ENCODE measurements at regions not wholly inside any gene's neighbourhood (a gene's known extent, or its start where the extent isn't known, plus 50 kb on each side); places are given as distances from the start of the nearest gene placed in this dataset.

- no peak for DNase-seq (ENCODE audit: low read depth in 2 of 3, low spot score in 2 of 3)
Measured at GRCh38 chr5:82809420-82810143, 267.6 kb downstream of the TMEM167A start.

DNA sequence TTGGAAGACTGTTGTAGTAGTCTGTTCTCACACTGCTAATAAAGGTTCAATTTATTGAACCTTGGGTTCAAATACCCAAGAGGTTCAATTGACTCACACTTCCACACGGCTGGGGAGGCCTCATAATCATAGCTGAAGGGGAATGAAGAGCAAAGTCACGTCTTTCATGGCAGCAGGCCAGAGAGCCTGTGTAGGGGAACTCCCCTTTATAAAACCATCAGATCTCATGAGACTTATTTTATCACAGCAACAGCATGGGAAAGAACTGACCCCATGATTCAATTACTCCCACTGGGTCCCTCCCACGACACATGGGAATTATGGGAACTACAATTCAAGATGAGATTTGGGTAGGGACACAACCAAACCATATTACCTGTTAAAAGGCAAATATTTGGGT is 268.2 kb downstream of the TMEM167A start:
- DNase-seq (ENCODE audit: low read depth in 2 of 3, low spot score in 2 of 3): no peak

DNA sequence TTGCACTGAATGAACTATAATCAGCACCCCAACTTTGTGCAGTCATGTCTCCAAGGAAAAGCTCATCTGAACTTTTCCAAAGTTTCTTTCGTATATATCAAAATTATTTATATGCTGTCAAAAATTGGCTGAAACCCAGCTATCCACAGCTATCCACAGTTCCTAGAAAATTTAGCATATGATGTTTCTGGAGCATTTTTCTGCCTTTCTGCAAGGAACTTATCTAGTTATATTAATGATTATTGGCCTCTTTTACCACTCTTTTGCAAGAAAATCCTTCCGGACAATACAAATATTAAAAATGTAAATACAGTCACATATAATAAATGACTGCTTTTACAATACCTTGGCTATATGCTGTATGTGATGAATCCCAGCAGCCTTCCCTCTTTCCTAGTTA is 270.2 kb downstream of the TMEM167A start:
- no peak for DNase-seq (ENCODE audit: low read depth in 2 of 3, low spot score in 2 of 3)

- DNase-seq (ENCODE audit: low read depth in 2 of 3, low spot score in 2 of 3): no peak
Measured at GRCh38 chr5:82806513-82806912, 270.7 kb downstream of the TMEM167A start.

GRCh38 chr5:82804155-82804690 is 273.0 kb downstream of the TMEM167A start:
- no peak for DNase-seq (ENCODE audit: low read depth in 2 of 3, low spot score in 2 of 3)

GRCh38 chr5:82802954-82803353 is 274.2 kb downstream of the TMEM167A start:
- no peak for DNase-seq (ENCODE audit: low read depth in 2 of 3, low spot score in 2 of 3)

DNA sequence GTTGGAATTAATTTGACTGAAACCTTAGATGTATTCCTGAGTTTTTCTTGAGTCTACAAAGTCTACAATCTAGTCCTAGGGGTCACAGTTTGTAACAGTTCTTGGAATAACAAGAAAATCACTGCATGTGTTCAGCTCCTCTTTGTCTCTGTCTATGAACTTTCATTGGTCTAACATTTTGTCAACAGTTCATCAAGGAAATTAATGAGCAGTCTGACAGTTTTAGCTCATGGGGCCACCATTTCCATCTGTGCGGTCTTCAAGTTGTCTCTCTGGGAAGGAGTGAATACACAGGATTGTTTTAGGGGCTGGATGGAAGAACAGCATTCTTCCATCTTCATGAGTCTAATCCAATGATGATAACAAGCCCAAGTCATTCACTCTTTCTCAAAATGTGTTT is 276.4 kb downstream of the TMEM167A start:
- no peak for DNase-seq (ENCODE audit: low read depth in 2 of 3, low spot score in 2 of 3)

DNA sequence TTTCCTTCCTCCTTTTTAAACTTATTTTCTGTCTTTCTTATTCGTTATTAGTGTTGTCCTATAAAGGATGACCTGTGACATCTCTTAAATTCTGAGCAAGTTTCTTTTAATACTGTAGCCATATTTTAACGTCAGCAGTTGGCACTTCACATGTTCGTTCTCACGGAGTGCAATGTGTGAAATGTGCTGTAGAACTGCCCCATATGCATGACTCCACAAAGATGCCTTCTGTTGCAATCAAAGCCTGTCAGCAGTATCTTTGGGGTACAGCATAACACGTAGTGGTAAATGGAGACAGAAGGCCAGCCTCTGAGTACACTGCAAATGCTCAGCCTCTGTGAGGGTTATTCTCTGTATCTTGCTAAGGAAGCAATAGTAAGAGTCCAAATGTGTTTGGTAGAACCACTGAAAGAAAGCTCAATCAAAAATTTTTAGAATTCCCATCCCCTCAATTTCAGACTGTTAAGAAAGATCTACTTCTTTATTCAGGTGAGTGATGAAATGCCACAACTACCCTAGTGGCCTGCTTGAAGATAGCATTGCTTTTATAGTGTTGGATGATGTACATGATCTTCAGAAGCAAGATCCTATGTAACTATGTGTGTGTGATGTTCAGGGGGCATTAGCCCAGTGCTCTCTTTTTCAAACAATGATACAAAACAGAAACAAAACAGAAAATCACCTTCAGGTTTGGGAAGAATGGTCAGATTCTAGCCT is 277.7 kb downstream of the TMEM167A start:
- no peak for DNase-seq (ENCODE audit: low read depth in 2 of 3, low spot score in 2 of 3)

DNA sequence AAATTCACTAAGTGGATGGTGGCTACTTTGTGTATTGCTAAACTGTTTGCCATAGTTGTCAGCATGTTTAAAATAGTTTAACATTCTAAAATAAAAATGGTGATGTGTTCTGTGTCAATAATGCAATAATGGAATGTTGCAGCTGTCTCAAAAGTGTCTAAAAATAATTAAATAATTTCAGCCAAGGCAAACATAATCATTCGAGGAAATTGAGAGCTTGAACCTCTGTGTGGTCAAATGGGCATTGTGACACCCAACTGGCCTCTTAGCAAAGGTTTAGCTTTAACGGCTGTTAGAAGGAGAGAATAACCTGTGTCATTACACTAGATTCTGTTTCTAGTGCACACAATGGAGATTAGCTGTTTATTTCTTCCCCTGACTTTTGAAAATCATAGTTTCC is 278.5 kb downstream of the TMEM167A start:
- DNase-seq (ENCODE audit: low read depth in 2 of 3, low spot score in 2 of 3): no peak

- DNase-seq (ENCODE audit: low read depth in 2 of 3, low spot score in 2 of 3): no peak
Measured at GRCh38 chr5:82796643-82797416, 280.4 kb downstream of the TMEM167A start.

DNA sequence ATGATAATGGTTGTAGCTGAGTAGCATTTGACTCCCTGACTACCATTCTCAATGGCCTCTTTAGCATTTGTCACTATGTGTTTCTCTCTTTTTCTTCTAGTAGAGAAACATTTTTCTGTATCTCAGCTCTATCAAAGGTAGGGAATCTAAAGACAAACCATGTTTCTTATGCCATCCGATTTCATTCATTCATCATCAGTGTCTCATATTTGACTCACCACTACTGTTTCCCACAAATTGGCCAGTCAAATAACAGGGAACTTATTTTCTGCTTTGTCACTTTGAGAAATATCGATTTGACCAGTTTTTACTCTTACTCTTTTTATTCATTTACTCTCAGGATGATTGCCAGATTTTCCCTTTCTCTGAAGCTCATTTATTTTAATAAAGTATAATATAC is 282.3 kb downstream of the TMEM167A start:
- DNase-seq (ENCODE audit: low read depth in 2 of 3, low spot score in 2 of 3): no peak

DNA sequence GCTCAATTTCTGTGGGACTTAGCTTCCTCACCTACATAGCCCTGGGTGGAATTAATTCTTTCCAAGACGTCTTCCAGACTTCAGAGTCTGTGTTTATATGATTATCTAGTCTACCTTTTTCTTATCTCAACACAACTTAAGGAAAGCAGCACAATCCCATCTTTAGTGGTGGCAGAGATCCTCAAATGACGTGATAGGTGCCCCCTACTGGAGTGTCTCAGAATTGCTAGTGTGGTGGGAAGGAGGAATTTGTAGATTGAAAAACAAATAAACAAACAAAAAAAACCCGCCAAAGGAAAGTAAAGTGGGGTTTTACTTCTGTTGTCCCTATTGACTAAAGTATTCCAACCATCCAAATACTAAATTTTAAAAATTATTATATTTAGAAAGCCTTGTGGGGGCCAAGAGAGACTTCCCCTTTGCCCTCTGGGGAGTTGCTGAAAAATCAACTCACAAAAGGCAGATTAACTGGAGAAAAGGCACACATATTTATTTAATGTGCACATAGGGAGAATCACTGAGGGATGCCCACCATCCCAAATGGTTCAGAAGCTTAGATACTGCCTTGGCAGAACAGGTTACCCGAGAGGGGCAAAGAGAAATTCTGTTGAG is 283.3 kb downstream of the TMEM167A start:
- DNase-seq (ENCODE audit: low read depth in 2 of 3, low spot score in 2 of 3): peak in 1 of 3 experiments; percentile 9

DNA sequence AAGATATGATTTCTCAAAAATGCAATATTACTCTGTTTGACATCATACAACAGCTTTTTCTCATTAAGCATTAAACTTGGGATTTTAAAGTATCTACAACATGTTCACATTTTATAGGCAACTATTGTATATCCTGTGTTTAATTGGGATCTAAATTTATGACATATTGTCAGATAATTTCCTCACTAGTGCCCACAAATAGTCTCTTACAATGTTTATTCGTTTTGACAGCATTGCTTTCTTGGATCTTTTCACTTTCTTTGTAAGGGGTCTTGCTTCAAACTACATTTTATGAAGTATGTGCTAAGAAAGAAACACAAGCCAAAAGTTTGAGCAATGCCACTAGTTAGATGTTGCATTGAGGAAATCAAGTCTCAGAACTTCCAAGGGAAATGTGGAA is 285.1 kb downstream of the TMEM167A start:
- no peak for DNase-seq (ENCODE audit: low read depth in 2 of 3, low spot score in 2 of 3)

GRCh38 chr5:82789095-82789494 is 288.1 kb downstream of the TMEM167A start:
- no peak for DNase-seq (ENCODE audit: low read depth in 2 of 3, low spot score in 2 of 3)

DNA sequence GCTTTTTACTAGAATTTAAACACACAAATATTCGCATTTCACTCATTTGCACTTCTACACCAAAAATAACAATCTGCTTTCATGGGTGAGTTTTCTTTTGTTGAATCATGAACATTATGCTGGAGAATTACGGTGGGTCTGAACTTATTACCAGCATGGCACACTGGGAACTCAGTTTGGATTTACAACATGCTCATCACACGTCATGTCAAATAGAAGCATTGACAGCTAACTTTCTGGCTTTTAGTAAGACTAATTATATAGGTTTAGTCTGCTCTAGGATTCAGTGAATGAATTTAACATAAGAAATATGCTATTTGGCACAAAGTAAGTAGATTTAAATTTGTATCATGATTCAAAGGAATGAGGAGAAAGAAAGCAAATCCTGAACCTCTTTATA is 290.4 kb downstream of the TMEM167A start:
- DNase-seq (ENCODE audit: low read depth in 2 of 3, low spot score in 2 of 3): no peak

- no peak for DNase-seq (ENCODE audit: low read depth in 2 of 3, low spot score in 2 of 3)
Measured at GRCh38 chr5:82785882-82786509, 291.2 kb downstream of the TMEM167A start.

GRCh38 chr5:82785456-82785855 is 291.7 kb downstream of the TMEM167A start:
- no peak for DNase-seq (ENCODE audit: low read depth in 2 of 3, low spot score in 2 of 3)

DNA sequence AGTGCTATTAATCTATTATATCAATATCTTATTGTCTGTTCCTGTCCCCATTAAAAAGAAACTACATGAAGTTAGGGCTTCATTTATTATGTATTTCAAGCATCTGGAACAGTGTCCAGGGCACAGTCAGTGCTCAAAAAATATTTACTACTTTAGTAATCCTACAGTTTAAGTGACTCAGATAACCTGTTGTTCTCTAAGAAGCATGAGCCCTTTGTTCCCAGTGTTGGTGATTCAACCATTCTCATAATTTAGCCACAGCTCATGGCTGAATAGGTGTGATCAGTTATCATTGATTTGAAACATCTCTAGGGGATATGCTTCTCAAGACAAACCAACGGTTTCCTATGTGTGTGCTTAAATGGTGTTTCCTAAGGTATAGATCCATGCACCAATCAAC is 292.7 kb downstream of the TMEM167A start:
- no peak for DNase-seq (ENCODE audit: low read depth in 2 of 3, low spot score in 2 of 3)

DNA sequence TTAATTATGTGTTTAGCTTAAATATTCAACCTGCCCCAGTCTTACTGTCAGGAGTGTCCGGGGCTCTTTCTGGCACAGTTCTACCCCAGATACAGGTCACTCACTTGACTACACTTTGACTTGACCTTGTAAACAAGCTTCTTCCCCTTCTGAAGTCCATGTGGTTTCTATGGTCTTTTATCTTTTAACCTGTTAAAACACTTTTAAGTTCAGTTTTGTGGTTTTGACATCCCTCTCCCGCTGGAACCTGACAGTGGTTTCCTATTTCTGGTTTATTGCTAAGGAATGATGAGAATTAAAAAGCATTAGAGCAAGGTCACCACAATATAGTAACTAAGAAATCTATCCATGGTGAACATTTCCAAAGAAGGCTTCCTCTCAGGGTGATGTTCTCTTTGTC is 300.1 kb downstream of the TMEM167A start:
- no peak for DNase-seq (ENCODE audit: low read depth in 2 of 3, low spot score in 2 of 3)

GRCh38 chr5:82772281-82772680 is 304.9 kb downstream of the TMEM167A start:
- DNase-seq (ENCODE audit: low read depth in 2 of 3, low spot score in 2 of 3): no peak

DNA sequence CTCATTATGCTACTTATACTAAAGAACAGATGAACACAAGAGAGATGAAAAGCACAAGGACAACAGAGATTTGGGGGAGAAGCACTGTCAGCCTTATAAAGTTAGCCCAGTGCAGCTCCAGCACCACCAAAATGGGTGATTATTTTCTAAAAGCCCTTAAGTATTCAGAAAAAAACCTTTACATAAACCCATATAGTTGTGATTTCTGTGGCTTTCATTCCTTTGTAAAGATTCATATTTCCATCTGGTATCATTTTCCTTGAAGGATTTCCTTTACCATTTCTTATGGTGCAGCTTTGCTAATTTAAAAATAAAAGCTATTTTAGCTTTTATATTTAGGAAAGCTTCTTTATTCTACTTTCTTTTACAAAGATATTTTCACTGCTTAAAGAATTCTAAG is 311.0 kb downstream of the TMEM167A start:
- DNase-seq (ENCODE audit: low read depth in 2 of 3, low spot score in 2 of 3): no peak

All from activated CD8-positive, alpha-beta memory T cell treated with anti-CD3 and anti-CD28 coated beads for 48 hours (primary cell).